T-helper 2 cell (primary cell): ENCODE measurements at regions not wholly inside any gene's neighbourhood (a gene's known extent, or its start where the extent isn't known, plus 50 kb on each side); places are given as distances from the start of the nearest gene placed in this dataset.
"Not testable (repeated sequence)": the region's sequence is repeated elsewhere in the genome, so short reads cannot be mapped to it uniquely, and the experiment has no call there.

Source experiments
- DNase-seq, 5 experiments: peaks; one replicate each; pipeline versions ENCODE4 v3.0.0 to v3.0.0-alpha.2; 2012 to 2022

DNA sequence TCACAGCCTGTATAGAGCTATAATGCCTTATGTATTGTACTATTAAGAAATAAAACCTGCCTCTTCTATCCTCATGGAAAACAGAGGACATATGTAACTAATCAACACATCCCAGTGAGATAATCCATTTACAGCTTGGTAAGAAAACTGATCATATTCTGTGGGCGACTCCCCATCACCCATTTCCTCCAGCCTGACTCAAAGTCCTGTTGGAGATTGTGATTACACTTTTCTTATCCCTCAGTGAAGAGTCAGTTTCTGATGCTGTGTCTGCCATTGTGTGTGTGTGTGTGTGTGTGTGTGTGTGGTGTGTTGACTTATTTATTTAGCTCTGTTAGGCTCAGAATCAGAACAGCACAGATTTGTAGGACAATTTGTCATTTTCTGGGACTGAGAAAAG lies 212.8 kb downstream of the FGF9 start:
- DNase-seq = no peak

DNA sequence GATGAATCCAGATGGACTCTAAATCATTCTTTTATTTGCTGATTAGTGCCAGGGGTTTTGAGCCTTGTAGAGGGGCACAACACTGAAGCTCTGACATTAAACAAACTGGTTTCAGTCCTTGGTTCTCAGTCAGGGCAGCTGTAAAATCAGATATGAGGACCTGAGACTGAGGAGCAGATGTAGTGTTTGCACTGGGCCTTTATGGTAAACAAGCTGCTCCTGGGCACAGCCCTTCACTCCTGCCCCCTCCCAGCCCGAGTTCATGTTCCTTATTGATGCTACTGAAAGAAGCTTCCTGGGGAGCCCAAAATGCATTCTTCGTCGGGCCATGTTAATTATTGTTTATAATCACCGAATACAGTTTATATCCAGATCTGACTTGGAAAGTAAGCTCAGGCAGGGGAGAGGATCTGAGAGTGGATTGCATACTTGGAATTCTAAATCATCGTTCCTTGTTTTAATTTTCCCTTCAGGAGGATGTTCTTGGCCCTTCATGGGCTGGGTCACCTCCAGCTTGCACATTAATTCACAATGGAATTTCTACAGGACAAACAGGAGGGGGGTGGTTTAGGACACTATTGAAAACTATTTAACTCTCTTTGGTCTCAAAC lies 213.5 kb downstream of the FGF9 start:
- no peak for DNase-seq

DNA sequence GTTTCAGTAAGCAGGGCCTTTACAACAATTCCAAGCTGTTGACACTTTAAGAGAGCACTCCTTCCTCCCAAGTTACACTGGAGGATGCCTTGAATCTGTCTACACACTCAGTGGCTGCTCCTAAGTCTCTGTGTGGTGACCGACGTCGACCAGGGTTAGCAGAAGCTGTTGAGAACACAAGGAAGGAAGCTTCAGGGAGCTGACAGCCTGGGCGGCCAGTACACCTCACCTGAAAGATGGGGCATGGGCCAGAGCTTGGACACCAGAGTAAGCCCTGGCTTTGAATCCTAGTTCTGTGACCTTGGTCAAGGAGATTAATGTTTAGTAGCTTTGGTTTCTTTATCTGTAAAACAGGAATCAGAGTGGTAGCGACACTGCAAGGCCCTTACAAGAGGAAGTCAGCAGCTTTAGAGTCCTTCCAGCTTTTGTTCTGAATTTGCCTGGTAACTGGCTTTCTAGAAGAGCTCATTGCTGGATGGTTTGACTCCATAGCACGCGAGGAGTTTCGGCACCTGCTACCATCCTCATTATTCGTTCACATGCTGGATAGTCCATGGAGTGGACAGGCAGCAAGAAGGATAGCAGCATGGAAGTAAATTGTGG lies 214.2 kb downstream of the FGF9 start:
- no peak for DNase-seq

DNA sequence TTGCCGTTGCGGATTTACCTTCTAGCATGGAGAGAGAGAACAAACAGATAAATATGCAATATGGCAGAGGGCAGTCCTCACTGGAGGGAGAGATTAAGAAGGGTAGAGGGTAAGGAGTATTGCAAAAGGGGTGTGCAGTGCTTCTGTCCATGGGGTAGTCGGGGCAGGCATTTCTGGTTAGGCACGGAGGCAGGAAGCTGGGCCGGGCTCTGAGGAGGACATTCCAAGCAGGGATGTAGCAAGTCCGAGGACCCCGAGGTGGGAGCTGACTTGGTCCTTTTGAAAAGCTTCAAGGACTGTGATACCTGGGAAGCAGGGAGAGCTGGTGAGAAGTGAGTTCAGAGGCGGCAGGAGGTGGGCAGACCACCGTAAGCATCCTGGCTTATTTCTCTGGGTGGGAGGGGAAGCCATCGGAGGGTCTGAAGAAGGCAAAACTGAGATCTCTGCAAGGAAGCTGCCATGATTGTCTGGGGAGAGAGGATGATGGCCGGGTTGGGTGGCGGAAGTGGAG lies 214.9 kb downstream of the FGF9 start:
- no peak for DNase-seq

DNA sequence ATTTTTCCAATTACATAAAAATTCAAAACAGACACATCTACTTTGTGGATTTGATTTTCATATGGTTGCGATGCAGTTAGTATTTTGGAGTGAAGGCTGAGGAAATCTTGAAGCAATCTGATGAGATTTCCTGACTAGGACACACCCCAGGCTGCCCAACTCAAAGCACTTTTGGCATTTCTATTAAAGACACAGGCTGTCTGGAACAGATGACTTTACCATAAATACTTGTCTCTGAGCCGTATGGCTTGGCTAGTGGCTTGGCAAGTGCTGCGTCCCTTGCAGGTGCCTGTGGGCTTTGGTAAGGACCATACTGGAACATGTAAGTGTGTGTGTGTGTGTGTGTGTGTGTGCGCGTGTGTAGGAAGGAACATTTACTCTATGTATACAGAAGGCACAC lies 218.8 kb downstream of the FGF9 start:
- DNase-seq = no peak

DNA sequence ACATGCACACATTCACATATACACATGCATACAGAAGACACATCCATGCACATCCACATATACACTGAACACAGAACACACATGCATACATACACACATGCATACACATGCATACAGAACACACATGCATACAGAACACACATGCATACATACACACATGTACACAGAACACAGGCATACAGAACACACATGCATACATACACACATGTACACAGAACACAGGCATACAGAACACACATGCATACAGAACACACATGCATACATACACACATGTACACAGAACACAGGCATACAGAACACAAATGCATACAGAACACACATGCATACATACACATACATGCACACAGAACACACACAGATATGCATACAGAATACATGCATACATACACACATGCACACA lies 219.3 kb downstream of the FGF9 start:
- not testable (repeated sequence) for DNase-seq

DNA sequence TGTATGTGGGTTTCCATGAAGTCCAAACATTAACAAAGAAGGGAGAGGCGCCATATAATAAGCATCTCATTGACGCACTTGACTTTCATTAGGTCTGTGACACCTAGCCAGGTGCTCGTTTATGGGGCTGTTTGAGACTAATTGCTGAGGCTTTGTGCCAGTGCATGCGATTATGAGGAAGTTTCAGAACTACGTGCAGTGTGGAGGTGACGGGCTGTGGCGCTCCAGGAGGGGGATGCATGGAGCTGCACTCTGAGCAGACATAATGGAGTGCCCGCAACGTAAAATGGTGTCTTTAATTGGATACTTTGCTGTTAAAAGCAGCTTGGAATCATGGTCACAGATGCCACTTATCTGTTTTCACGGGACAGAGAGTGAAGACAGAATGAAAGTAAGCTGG lies 223.2 kb downstream of the FGF9 start:
- no peak for DNase-seq

DNA sequence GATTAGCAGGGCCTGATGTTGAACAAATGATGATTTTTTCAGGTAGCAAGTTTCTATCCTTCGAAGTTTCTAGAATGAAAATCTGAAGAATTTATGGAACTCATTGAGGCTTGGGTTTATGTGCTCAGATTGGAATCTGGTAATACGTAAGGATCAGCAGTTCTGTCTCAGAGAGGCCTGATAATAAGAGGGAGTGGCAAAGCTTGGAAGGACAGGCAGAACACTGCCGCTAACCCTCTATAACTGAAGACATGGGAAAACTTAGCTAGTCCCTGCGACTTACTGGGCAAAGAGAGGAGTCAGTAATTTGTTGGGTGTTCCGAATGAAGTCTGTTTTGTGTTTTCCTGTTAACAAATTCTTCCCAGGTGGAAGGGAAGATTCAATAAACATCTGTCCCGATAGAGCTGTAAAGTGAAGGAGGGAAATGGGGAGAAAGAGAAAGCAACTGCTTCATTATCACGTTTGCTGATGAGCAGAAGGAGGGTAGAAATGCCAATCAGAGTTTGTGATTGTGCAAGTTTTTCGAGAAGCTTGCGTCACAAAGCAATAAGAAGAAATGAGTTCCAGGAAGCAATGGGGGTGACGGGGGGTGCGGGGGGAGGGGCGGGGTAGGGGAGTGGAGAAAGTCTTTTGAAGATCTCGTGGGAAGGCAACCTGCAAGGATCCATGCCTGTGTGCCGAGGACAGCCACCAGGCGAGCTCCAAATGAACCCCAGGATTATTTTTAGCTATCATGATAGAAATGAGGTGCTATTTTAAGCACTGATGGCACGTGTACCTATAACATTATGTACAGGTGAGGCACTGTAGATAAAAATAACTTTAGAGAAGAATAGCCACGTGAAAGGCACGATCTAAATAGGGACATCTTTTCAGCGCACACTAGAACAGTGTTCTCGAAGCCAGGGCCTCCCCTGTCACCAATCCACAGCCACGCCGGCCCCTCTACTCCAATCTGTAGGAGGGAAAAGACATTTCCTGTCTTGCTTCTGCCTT lies 224.1 kb downstream of the FGF9 start:
- no peak for DNase-seq

DNA sequence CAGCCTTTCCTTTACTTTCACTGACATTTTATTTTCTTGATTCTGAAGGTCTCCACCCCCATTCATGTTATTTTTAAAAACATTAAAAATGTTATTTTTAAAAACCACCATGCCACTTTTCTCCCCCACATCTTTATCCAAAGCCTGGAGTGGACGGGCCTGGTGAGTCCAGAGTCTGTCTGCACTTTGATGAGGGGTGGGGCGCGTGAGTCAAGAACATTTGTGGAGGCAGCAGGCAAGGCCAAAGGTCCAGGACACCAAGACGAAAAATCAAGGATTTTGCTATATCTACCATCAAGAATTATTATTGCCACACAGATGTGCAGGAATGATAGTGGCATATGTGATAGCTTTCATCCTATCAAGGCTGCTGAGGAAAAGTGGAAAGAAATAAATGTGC lies 224.9 kb downstream of the FGF9 start:
- no peak for DNase-seq

DNA sequence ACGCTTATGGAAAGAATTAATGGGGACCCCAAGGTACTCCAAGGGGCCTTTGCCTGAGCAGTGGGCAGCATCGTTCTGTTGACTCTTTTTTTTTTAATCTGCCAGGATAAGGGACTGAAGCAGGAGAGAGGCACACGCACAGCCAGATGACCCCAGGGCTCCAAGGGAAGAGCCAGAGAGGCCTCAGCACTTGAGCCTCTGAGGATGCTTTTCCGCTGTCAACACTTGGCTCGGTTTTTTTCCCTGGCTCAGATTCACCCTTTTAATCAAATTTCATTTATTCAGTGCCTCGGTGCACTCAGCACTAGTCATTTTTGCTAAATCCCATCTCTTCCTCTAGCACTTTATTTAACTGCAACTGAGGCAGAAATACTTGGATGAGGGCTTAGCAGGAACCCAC lies 226.3 kb downstream of the FGF9 start:
- no peak for DNase-seq

DNA sequence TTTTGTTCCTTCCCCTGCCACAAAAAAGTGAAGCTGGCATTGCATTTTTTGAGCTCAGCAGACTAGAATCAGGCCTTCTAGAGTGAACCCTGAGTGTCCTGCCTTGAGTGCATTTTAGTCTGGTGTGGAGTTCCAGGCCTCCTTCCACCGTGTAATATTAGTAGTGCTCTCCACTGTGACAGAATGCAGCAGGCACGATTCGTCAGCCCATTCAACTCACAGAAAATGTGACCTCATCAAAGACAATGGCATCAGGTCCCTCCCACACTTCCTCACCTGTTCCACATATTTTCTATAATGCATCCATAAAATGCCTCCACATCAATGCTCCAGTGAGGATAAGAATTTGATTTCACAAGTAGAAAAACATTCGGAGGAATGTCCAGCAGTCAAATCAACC lies 227.6 kb downstream of the FGF9 start:
- DNase-seq = no peak

DNA sequence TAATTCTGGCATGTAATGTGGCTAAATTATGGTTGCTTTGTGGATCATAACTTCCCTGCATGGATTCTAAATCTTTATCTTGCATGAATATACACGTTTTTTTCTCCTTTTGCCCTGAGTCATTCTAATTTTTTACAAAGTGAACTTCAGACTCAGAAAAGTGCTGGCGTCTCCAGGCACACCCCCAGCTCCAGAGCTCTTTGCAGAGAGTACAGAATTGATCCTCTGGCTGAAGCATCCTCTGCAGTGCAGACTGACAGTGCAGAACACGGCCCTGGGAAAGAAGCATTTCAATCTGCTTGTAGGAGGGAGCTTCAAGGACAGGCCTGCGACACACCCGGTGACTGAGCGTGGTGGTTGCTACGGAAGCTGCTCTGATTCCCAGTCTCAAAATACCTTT lies 228.1 kb downstream of the FGF9 start:
- DNase-seq = no peak

DNA sequence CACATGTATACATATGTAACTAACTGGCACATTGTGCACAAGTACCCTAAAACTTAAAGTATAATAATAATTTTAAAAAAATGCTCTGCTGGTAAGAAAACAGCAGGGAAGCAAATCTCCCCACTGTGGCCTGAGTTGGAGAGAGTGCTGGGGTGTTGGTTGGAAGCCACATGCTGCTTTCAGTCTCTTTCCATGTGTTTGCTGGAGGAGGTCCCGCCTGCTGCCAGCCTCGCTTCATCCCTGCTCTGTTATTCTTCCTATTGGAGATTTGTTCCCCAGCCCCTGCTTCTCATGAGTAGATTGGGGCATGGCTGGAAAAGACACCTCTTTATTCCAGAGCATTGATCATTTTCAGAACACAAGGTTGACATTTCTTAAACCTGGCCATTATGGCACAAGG lies 230.5 kb downstream of the FGF9 start:
- DNase-seq = no peak

DNA sequence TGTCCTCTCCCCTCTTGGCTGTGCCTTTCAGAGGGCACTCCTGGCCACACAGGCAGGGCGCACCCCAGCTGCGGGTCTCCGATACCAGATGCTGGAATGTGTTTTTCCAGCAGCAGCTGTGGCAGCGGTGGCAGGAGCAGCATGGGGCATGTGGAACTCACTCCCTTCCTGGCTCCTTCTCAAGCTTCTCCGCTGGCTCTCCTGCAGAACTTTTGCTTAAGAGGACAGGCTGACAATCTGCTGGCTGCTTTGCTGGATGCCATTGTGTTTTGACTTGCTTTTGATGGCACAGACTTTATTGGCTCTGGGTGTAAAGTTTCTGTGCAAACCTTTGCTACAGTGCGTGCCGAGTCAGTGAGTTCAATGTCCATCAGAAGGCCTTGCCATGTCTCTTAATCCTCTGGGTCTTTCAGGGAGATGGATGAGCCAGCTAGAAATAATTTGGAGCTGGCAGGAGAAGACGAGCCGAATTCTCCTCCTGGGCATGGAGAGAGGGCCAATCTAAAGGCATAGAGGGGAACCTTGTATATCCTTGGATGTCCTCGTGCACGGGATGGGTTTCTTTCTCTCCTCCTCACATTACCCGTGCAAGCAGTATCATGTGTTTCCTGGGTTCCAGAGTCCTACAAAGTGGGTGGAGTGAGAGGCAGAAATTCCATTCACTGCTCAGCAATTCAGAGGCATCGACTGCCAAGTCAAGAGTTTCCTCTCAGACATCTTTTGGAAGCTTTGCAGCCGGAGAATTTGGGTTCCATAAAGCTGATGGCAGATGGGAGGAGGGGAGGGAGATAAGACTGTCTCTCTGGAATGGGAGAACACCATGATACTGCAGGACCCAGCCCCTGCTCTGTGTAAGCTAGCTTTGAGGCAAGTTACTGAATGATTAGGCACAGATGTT lies 231.2 kb downstream of the FGF9 start:
- no peak for DNase-seq

DNA sequence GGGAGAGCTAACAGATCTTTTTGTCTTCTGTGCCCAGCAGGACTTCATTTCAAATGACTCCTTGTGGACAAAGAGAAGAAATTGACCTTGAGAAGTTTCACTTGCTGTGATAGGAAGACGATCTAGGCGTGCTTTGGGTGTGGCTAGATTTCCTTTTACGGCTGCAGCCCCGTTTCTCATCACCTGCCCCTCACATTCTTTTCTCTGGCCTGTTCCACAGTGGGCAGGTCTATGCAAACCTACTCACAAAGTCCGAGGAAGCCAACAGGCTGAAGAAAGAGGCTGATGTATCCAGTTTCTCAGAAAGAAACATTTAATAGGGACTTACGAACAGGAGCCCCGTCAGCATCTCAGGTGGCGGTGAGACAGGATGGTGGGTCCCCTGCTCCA lies 231.8 kb downstream of the FGF9 start:
- no peak for DNase-seq

DNA sequence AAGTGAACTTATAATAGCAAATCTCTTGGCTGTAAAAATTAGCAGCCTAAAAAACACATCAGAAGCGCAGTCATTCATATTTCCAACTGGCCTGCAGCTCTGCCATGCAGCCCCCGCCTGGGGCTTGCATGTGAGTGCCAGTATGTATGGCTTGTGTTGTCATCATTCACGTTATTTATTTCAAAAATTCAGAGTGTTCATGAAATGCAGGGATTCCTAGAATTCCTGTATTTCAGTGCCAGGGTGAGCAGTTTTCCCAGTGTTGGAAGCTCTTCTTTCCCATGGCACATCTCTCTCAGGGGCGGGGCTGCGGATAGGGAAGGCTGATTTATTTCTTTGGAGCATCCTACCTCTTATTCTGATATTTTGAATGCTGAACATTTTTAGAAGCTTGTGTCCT lies 234.6 kb downstream of the FGF9 start:
- DNase-seq = no peak

DNA sequence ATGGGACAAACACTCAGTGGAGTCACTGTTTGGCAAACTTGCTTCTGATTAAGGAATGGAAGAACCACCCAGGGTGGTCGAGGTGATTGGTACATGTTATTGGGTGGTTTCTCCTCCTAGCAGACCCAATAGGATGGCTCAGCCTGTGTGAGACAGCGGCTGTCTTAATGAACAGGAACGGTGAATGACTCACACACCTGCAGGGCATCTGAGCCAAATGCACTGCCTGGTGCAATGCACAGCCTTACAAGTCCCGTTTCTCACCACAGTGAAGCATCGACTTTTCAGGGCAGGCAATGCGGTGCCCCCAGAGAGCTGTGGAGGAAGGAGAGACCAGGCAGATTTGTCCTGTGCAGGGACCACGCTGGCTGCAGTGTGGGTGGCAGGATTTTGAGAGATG lies 238.5 kb downstream of the FGF9 start:
- no peak for DNase-seq

DNA sequence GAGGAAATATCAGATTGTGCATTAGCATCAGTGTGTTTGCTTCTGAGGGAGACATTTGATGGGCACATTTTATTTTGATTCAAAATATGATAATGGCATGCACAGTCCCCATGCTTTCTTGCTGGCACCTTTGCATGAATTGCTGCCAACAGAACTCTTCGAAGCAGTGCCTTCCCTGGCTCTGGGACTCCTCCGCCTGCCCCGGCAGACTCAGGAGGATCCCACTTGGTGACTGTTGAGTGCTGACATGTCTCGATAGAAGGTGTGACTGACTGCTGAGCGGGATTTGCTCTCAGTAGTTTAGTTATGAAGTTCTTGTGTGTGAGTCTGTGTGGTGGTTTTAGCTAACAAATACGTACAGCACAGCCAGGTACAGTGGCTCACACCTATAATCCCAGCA lies 239.7 kb downstream of the FGF9 start:
- no peak for DNase-seq

DNA sequence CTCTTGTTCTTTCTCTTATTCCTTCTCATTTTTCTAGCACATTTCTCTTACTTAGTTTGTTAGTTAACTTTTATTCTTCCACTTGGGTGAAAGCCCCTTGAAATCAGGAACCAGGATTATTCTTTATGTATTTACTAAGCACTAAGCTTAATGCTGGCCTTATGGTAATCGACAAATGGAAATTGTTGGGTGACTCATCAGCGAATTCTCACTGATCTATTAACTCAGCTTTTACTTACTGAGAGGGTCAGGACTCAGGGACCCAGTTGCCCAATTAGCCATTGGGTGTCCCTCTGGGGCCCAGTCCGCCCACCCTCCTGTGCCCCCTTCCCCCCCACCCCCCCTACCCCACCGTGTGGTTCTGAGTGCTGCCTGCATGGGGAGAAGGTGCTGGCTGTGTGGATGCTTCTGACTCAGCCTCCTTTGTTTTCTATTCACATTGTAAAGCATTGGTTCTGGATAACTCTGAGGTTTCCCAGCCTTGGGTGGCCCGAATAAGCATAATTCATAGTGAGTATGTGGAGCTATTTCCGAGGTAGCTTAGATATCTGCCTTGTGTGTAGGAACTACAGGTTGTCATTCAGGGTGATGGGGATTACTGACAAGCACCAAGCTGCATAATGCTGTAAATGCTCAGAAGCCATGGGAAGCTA lies 240.9 kb downstream of the FGF9 start:
- no peak for DNase-seq

DNA sequence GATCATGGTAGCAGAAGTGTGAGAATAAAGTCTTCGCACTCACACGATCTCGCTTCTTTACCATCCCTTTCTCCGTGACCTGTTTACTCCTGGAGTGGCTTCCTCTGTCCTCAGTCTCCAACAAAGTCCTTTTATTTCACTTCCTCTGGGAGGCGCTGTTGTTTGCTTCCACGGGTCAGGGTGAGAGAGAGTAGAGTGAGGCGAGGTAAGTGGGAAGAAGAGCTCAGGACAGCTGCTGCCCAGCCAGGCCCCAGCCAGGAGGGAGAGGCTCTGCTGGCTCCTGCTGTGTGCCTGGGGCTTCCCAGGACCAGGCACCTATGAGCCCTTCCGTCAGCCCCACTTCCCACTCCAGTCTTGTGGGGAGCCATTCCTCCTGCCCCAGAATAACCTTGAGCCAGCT lies 242.1 kb downstream of the FGF9 start:
- DNase-seq = peak in 1 of 5 experiments; percentile 11

DNA sequence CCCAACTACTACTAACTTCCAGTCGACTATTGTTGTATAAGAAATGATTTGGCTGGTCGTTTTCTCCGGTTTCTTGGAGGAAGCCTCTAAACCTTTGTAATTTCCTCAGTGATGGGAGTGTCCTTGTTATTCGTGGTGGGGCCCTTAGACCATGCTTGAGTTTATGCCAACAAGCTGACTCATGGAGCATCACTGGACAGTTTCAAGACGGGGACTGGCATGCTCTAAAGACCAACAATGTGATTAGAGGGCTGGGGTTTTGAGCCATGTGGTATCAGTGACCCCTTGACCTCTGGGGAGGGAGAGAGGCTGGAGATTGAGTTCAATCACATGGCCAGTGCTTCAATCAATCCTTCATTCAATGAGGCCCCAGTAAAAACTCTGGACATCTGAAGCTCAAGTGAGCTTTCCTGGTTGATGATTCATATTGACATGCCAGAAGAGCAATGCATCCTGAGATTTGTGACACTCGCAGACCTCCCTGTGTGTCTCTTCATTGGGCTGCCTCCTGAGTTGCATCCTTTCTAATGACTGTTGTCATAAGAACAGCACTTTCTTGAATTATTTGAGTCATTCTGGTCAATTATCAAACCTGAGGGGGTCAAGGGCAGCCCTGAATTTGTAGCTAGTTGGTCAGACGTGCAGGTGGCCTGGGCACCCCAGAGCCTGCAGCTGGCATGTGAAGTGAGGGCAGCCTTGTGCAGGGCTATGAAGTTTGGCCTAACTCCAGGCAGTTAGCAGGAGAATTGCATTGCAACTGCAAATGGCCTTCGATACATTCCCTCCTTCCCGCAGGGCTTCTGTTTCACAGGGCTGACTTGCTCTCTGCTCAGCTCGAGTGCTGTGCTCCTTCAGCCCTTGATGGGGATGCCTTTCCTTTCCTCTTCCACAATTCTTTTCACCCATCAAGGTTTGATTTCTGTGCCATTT lies 246.5 kb downstream of the FGF9 start:
- no peak for DNase-seq
